ENCODE measurements at regions not wholly inside any gene's neighbourhood (a gene's known extent, or its start where the extent isn't known, plus 50 kb on each side); places are given as distances from the start of the nearest gene placed in this dataset.

GRCh38 chr3:159919873-159920272, 68.8 kb upstream of the IL12A start:
- TF ChIP-seq EGR1 (conservative IDR thresholded peaks at IDR 0.05) (no peak), FOXP1 (CRISPR knock-in tag; IDR thresholded peaks at IDR 0.05) (no peak), E2F4 (CRISPR knock-in tag; IDR thresholded peaks at IDR 0.05; ENCODE audit: low read depth) (no peak)
